ENCODE measurements at regions not wholly inside any gene's neighbourhood (a gene's known extent, or its start where the extent isn't known, plus 50 kb on each side); places are given as distances from the start of the nearest gene placed in this dataset.

- H3K4me3 Mint-ChIP-seq: no peak overlapping the region
- no peaks in the 10 kb centered on the region for H3K27me3 Mint-ChIP-seq
- no peaks in the 10 kb centered on the region for H3K36me3 Mint-ChIP-seq
- CTCF ChIA-PET: no interaction called here
- H3K9me3 Mint-ChIP-seq: peaks cover 7% of the 10 kb centered on the region
- DNase-seq: no peak
- no peak overlapping the region for H3K27ac Mint-ChIP-seq
- H3K4me1 Mint-ChIP-seq: no peaks in the 10 kb centered on the region
Observed at GRCh38 chr10:9709849-9710248, 1307.8 kb upstream of the CELF2 start.

- CTCF ChIA-PET: no interaction called here
- H3K36me3 Mint-ChIP-seq: no peaks in the 10 kb centered on the region
- no peaks in the 10 kb centered on the region for H3K4me1 Mint-ChIP-seq
- H3K27ac Mint-ChIP-seq: no peak overlapping the region
- peaks cover 7% of the 10 kb centered on the region for H3K9me3 Mint-ChIP-seq
- no peak for DNase-seq
- no peak overlapping the region for H3K4me3 Mint-ChIP-seq
- H3K27me3 Mint-ChIP-seq: no peaks in the 10 kb centered on the region
Observed at GRCh38 chr10:9712393-9712792, 1305.3 kb upstream of the CELF2 start.

- no peaks in the 10 kb centered on the region for H3K27me3 Mint-ChIP-seq
- peaks cover 2% of the 10 kb centered on the region for H3K9me3 Mint-ChIP-seq
- no peak for DNase-seq
- H3K36me3 Mint-ChIP-seq: no peaks in the 10 kb centered on the region
- H3K4me1 Mint-ChIP-seq: no peaks in the 10 kb centered on the region
- no peak overlapping the region for H3K27ac Mint-ChIP-seq
- no peak overlapping the region for H3K4me3 Mint-ChIP-seq
- CTCF ChIA-PET: no interaction called here
Observed at GRCh38 chr10:9719246-9719645, 1298.4 kb upstream of the CELF2 start.

- no peaks in the 10 kb centered on the region for H3K9me3 Mint-ChIP-seq
- CTCF ChIA-PET: no interaction called here
- H3K36me3 Mint-ChIP-seq: no peaks in the 10 kb centered on the region
- H3K27me3 Mint-ChIP-seq: no peaks in the 10 kb centered on the region
- no peak for DNase-seq
- no peak overlapping the region for H3K27ac Mint-ChIP-seq
- no peak overlapping the region for H3K4me3 Mint-ChIP-seq
- H3K4me1 Mint-ChIP-seq: no peaks in the 10 kb centered on the region
Observed at GRCh38 chr10:9733766-9734165, 1283.9 kb upstream of the CELF2 start.

GRCh38 chr10:9734218-9734617 is 1283.5 kb upstream of the CELF2 start:
- no peaks in the 10 kb centered on the region for H3K4me1 Mint-ChIP-seq
- H3K27ac Mint-ChIP-seq: no peak overlapping the region
- CTCF ChIA-PET: no interaction called here

GRCh38 chr10:9735731-9736130 is 1281.9 kb upstream of the CELF2 start:
- CTCF ChIA-PET: no interaction called here
- no peak for DNase-seq

More at GRCh38 chr10:9734218-9734617, 1283.5 kb upstream of the CELF2 start:
- H3K27me3 Mint-ChIP-seq: no peaks in the 10 kb centered on the region
- no peak for DNase-seq
- H3K36me3 Mint-ChIP-seq: no peaks in the 10 kb centered on the region
- H3K9me3 Mint-ChIP-seq: no peaks in the 10 kb centered on the region
- no peak overlapping the region for H3K4me3 Mint-ChIP-seq

GRCh38 chr10:9743639-9744038 is 1274.0 kb upstream of the CELF2 start:
- H3K27me3 Mint-ChIP-seq: no peaks in the 10 kb centered on the region
- no peaks in the 10 kb centered on the region for H3K4me1 Mint-ChIP-seq
- no peaks in the 10 kb centered on the region for H3K9me3 Mint-ChIP-seq
- H3K36me3 Mint-ChIP-seq: no peaks in the 10 kb centered on the region
- no peak overlapping the region for H3K4me3 Mint-ChIP-seq
- CTCF ChIA-PET: no interaction called here
- H3K27ac Mint-ChIP-seq: no peak overlapping the region
- DNase-seq: no peak

More at GRCh38 chr10:9735731-9736130, 1281.9 kb upstream of the CELF2 start:
- Mint-ChIP-seq H3K4me3 (no peak overlapping the region), H3K27me3 (no peaks in the 10 kb centered on the region), H3K27ac (no peak overlapping the region), H3K4me1 (no peaks in the 10 kb centered on the region), H3K36me3 (no peaks in the 10 kb centered on the region), H3K9me3 (no peaks in the 10 kb centered on the region)

- no peaks in the 10 kb centered on the region for H3K4me1 Mint-ChIP-seq
- H3K36me3 Mint-ChIP-seq: no peaks in the 10 kb centered on the region
- no peaks in the 10 kb centered on the region for H3K9me3 Mint-ChIP-seq
- H3K4me3 Mint-ChIP-seq: no peak overlapping the region
- no peak for DNase-seq
- H3K27me3 Mint-ChIP-seq: no peaks in the 10 kb centered on the region
- CTCF ChIA-PET: no interaction called here
- H3K27ac Mint-ChIP-seq: no peak overlapping the region
Observed at GRCh38 chr10:9745158-9745557, 1272.5 kb upstream of the CELF2 start.

- Mint-ChIP-seq H3K27me3 (no peaks in the 10 kb centered on the region), H3K9me3 (peaks cover 3% of the 10 kb centered on the region), H3K4me3 (no peak overlapping the region), H3K36me3 (no peaks in the 10 kb centered on the region), H3K4me1 (no peaks in the 10 kb centered on the region), H3K27ac (no peak overlapping the region)
- DNase-seq: no peak
- CTCF ChIA-PET: no interaction called here
Observed at GRCh38 chr10:9757176-9757575, 1260.5 kb upstream of the CELF2 start.

- Mint-ChIP-seq H3K9me3 (peaks cover 3% of the 10 kb centered on the region), H3K36me3 (no peaks in the 10 kb centered on the region), H3K27ac (no peak overlapping the region), H3K4me1 (no peaks in the 10 kb centered on the region), H3K4me3 (no peak overlapping the region), H3K27me3 (no peaks in the 10 kb centered on the region)
- CTCF ChIA-PET: no interaction called here
- no peak for DNase-seq
Observed at GRCh38 chr10:9759596-9759995, 1258.1 kb upstream of the CELF2 start.

- H3K9me3 Mint-ChIP-seq: peaks cover 3% of the 10 kb centered on the region
- H3K4me3 Mint-ChIP-seq: no peak overlapping the region
- H3K27ac Mint-ChIP-seq: no peak overlapping the region
- H3K4me1 Mint-ChIP-seq: no peaks in the 10 kb centered on the region
- no peaks in the 10 kb centered on the region for H3K27me3 Mint-ChIP-seq
- H3K36me3 Mint-ChIP-seq: no peaks in the 10 kb centered on the region
- CTCF ChIA-PET: no interaction called here
- DNase-seq: no peak
Observed at GRCh38 chr10:9762966-9763656, 1254.6 kb upstream of the CELF2 start.

GRCh38 chr10:9766762-9767161 is 1250.9 kb upstream of the CELF2 start:
- H3K36me3 Mint-ChIP-seq: no peaks in the 10 kb centered on the region
- H3K27ac Mint-ChIP-seq: no peak overlapping the region
- no peak for DNase-seq
- H3K4me3 Mint-ChIP-seq: no peak overlapping the region
- H3K9me3 Mint-ChIP-seq: peaks cover 1% of the 10 kb centered on the region
- no peaks in the 10 kb centered on the region for H3K4me1 Mint-ChIP-seq
- H3K27me3 Mint-ChIP-seq: no peaks in the 10 kb centered on the region
- CTCF ChIA-PET: interaction anchor here (1.2 to 1.7 kb wide), 2 partner anchors 10 to 424 kb away, joined by 3 to 6 read pairs; no protein-coding TSS in a partner anchor

GRCh38 chr10:9781666-9782065 is 1236.0 kb upstream of the CELF2 start:
- no peaks in the 10 kb centered on the region for H3K4me1 Mint-ChIP-seq
- no peak overlapping the region for H3K27ac Mint-ChIP-seq
- no peaks in the 10 kb centered on the region for H3K36me3 Mint-ChIP-seq
- CTCF ChIA-PET: no interaction called here
- no peaks in the 10 kb centered on the region for H3K9me3 Mint-ChIP-seq
- DNase-seq: no peak
- no peaks in the 10 kb centered on the region for H3K27me3 Mint-ChIP-seq
- no peak overlapping the region for H3K4me3 Mint-ChIP-seq

GRCh38 chr10:9786101-9786500 is 1231.6 kb upstream of the CELF2 start:
- H3K9me3 Mint-ChIP-seq: no peaks in the 10 kb centered on the region
- no peak overlapping the region for H3K4me3 Mint-ChIP-seq
- H3K27ac Mint-ChIP-seq: no peak overlapping the region
- H3K27me3 Mint-ChIP-seq: no peaks in the 10 kb centered on the region
- DNase-seq: no peak
- H3K36me3 Mint-ChIP-seq: no peaks in the 10 kb centered on the region
- CTCF ChIA-PET: no interaction called here
- H3K4me1 Mint-ChIP-seq: no peaks in the 10 kb centered on the region

GRCh38 chr10:9786576-9786975 is 1231.1 kb upstream of the CELF2 start:
- CTCF ChIA-PET: no interaction called here
- no peaks in the 10 kb centered on the region for H3K36me3 Mint-ChIP-seq
- no peaks in the 10 kb centered on the region for H3K27me3 Mint-ChIP-seq
- DNase-seq: no peak
- H3K27ac Mint-ChIP-seq: no peak overlapping the region
- no peak overlapping the region for H3K4me3 Mint-ChIP-seq
- no peaks in the 10 kb centered on the region for H3K4me1 Mint-ChIP-seq
- no peaks in the 10 kb centered on the region for H3K9me3 Mint-ChIP-seq

GRCh38 chr10:9789996-9790395 is 1227.7 kb upstream of the CELF2 start:
- Mint-ChIP-seq H3K9me3 (no peaks in the 10 kb centered on the region), H3K27ac (no peak overlapping the region), H3K27me3 (no peaks in the 10 kb centered on the region), H3K36me3 (no peaks in the 10 kb centered on the region), H3K4me3 (no peak overlapping the region), H3K4me1 (no peaks in the 10 kb centered on the region)
- DNase-seq: no peak
- CTCF ChIA-PET: no interaction called here

All from activated naive CD4-positive, alpha-beta T cell treated with anti-CD3 and anti-CD28 coated beads, Interleukin-2, amount 10 ng/mL, durations not matched to agents 7 days and 5 days (primary cell).